Upper lobe of left lung (tissue), 6 donors: ENCODE measurements at regions not wholly inside any gene's neighbourhood (a gene's known extent, or its start where the extent isn't known, plus 50 kb on each side); places are given as distances from the start of the nearest gene placed in this dataset.

Experiments
- ATAC-seq, 2 donors: fragments of 200-7000 bp; cut with Tn5 transposase; one replicate each; pipeline ENCODE4 v1.9.1; 2022; ENCODE audit warnings: mild to moderate bottlenecking in 2 of 2, moderate library complexity in 2 of 2; ENCODE audit not compliant: low FRiP score in 2 of 2
- DNase-seq, 2 donors: peaks; one replicate each; pipeline ENCODE4 v3.0.0-alpha.2; 2019 to 2020
- H3K27ac ChIP-seq, 4 donors: fragments of 200-600 bp; sonication (generic); one replicate each; pipeline ENCODE4 v1.5.1; 2016 to 2019
- H3K27me3 ChIP-seq, 4 donors: fragments of 200-600 bp; sonication (generic); one replicate each; pipeline ENCODE4 v1.5.1; 2017 to 2019
- H3K36me3 ChIP-seq, 4 donors: fragments of 200-600 bp; sonication (generic); one replicate each; pipeline ENCODE4 v1.5.1; 2016 to 2019
- H3K4me1 ChIP-seq, 4 donors: fragments of 200-600 bp; sonication (generic); one replicate each; pipeline ENCODE4 v1.5.1; 2018 to 2019
- H3K4me3 ChIP-seq, 4 donors: fragments of 200-600 bp; sonication (generic); one replicate each; pipeline ENCODE4 v1.5.1; 2017 to 2019; ENCODE audit warnings: mild to moderate bottlenecking in 2 of 4, moderate library complexity in 1 of 4
- H3K9me3 ChIP-seq, 4 donors: fragments of 200-600 bp; sonication (generic); one replicate each; pipeline ENCODE4 v1.5.1; 2018 to 2019
- EP300 ChIP-seq, 4 donors: sonication (generic); formaldehyde crosslinking; IDR thresholded peaks; one replicate each; pipeline ENCODE4 v1.5.1; 2017; ENCODE audit warnings: antibody characterized with exemption in 4 of 4, control low read depth in 2 of 4
- POLR2A ChIP-seq, 4 donors: fragments of 450-650 bp; IDR thresholded peaks; one replicate each; pipeline ENCODE4 v1.5.1; 2016 to 2017; ENCODE audit warnings: antibody characterized with exemption in 4 of 4, mild to moderate bottlenecking in 2 of 4
- POLR2AphosphoS5 ChIP-seq, 2 donors: sonication (generic); formaldehyde crosslinking; IDR thresholded peaks; one replicate each; pipeline ENCODE4 v1.5.1; 2017; ENCODE audit warnings: antibody characterized with exemption in 2 of 2
- WGBS, 2 donors: methylation state at CpG; one replicate each; pipeline ENCODE4 v1.1.5; 2017 to 2018; 5-methylcytosine and 5-hydroxymethylcytosine counted together
- TF ChIP-seq, protein P1 (sequence below), 6 experiments: fragments of 450-650 bp in 4 of 6; fragments of 200-600 bp in 2 of 6; sonication (generic) in 2 of 6; IDR thresholded peaks; one replicate each; pipeline ENCODE4 v1.5.1; 2016 to 2019; ENCODE audit warnings: antibody characterized with exemption in 6 of 6
- donor health status: DM: no; HTN: no; CAD: no; lungs with moderate emphysema.
- donor health status: DM: no; HTN: yes; CAD: no; lungs with severe emphysema.

DNA sequence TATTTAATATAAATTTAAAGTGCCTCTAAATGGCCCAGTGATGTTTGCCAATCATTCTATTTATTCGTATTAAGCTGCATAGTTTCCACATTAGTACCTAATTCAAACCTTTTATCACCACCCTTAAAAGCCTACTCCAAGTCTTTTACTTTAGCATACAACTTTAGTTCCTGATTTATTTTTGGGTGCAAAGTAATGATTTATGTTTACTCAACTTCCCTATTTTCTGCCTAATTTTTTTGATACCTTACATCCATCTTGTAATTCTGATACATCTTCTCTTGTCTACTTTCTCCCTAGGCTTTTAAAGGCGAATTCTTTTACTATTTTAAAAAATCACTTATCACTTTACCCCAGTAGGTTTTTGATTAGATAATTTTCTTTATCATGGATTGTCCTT, 2651.1 kb upstream of the PCDH20 start:
- Histone ChIP-seq H3K36me3 (no peaks in the 10 kb centered on the region), H3K4me3 (no peak overlapping the region), H3K27me3 (no peaks in the 10 kb centered on the region), H3K9me3 (no peaks in the 10 kb centered on the region), H3K27ac (no peak overlapping the region), H3K4me1 (no peaks in the 10 kb centered on the region)
- 51 to 61% methylated on average over 2 of the region's 2 CpGs for WGBS, 2 donors
- no peak for DNase-seq
- ATAC-seq: no peak
- TF ChIP-seq EP300 (IDR thresholded peaks at IDR 0.05) (no peak), POLR2A (IDR thresholded peaks at IDR 0.05) (no peak), POLR2AphosphoS5 (IDR thresholded peaks at IDR 0.05) (no peak)
- TF ChIP-seq, protein P1, sequence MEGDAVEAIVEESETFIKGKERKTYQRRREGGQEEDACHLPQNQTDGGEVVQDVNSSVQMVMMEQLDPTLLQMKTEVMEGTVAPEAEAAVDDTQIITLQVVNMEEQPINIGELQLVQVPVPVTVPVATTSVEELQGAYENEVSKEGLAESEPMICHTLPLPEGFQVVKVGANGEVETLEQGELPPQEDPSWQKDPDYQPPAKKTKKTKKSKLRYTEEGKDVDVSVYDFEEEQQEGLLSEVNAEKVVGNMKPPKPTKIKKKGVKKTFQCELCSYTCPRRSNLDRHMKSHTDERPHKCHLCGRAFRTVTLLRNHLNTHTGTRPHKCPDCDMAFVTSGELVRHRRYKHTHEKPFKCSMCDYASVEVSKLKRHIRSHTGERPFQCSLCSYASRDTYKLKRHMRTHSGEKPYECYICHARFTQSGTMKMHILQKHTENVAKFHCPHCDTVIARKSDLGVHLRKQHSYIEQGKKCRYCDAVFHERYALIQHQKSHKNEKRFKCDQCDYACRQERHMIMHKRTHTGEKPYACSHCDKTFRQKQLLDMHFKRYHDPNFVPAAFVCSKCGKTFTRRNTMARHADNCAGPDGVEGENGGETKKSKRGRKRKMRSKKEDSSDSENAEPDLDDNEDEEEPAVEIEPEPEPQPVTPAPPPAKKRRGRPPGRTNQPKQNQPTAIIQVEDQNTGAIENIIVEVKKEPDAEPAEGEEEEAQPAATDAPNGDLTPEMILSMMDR (IDR thresholded peaks at IDR 0.05): no peak

DNA sequence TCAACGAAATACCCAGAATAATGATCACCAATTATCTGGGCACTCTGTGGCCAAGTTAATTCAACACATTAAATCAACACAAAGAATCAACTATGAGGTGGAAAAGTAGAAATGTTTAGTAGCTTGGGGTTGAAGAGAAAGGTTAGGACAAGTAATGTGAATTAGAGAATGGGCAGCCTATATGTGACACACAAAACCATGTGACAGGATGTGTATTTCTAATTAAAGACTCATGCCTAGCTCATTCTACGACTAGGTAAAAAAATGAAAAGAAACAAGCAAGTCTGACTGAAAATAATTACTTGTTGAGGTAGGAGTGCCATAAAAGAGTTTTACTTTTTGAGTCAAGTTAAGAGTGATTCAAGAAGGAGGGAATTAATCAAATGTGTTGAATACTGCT, 2646.0 kb upstream of the PCDH20 start:
- no peak overlapping the region for H3K27ac ChIP-seq
- no peaks in the 10 kb centered on the region for H3K36me3 ChIP-seq
- no peak for DNase-seq
- WGBS, 2 donors: 59 to 71% methylated on average over 2 of the region's 2 CpGs
- no peaks in the 10 kb centered on the region for H3K4me1 ChIP-seq
- ATAC-seq: no peak
- TF ChIP-seq POLR2A (IDR thresholded peaks at IDR 0.05): no peak
- TF ChIP-seq, protein P1 (IDR thresholded peaks at IDR 0.05): no peak
- TF ChIP-seq POLR2AphosphoS5 (IDR thresholded peaks at IDR 0.05): no peak
- no peak for TF ChIP-seq EP300 (IDR thresholded peaks at IDR 0.05)
- no peak overlapping the region for H3K4me3 ChIP-seq
- H3K9me3 ChIP-seq: no peaks in the 10 kb centered on the region
- no peaks in the 10 kb centered on the region for H3K27me3 ChIP-seq

- H3K4me1 ChIP-seq: no peaks in the 10 kb centered on the region
- no peaks in the 10 kb centered on the region for H3K27me3 ChIP-seq
- ATAC-seq (no peak), DNase-seq (no peak)
- no peak overlapping the region for H3K27ac ChIP-seq
- WGBS, 2 donors: 62 to 70% methylated on average over 2 of the region's 2 CpGs
- TF ChIP-seq EP300 (IDR thresholded peaks at IDR 0.05) (no peak), POLR2A (IDR thresholded peaks at IDR 0.05) (no peak), POLR2AphosphoS5 (IDR thresholded peaks at IDR 0.05) (no peak)
- TF ChIP-seq, protein P1 (IDR thresholded peaks at IDR 0.05): no peak
- no peaks in the 10 kb centered on the region for H3K36me3 ChIP-seq
- no peak overlapping the region for H3K4me3 ChIP-seq
- H3K9me3 ChIP-seq: no peaks in the 10 kb centered on the region
These were observed 2641.8 kb upstream of the PCDH20 start for GRCh38 chr13:64057372-64058020.

- no peak overlapping the region for H3K4me3 ChIP-seq
- ATAC-seq (no peak), DNase-seq (no peak)
- 14 to 19% methylated on average over 1 of the region's 1 CpG for WGBS, 2 donors
- no peaks in the 10 kb centered on the region for H3K27me3 ChIP-seq
- H3K9me3 ChIP-seq: no peaks in the 10 kb centered on the region
- TF ChIP-seq EP300 (IDR thresholded peaks at IDR 0.05) (no peak), POLR2A (IDR thresholded peaks at IDR 0.05) (no peak)
- H3K36me3 ChIP-seq: no peaks in the 10 kb centered on the region
- no peaks in the 10 kb centered on the region for H3K4me1 ChIP-seq
- H3K27ac ChIP-seq: no peak overlapping the region
These were observed 2638.7 kb upstream of the PCDH20 start for GRCh38 chr13:64054321-64054720.

DNA sequence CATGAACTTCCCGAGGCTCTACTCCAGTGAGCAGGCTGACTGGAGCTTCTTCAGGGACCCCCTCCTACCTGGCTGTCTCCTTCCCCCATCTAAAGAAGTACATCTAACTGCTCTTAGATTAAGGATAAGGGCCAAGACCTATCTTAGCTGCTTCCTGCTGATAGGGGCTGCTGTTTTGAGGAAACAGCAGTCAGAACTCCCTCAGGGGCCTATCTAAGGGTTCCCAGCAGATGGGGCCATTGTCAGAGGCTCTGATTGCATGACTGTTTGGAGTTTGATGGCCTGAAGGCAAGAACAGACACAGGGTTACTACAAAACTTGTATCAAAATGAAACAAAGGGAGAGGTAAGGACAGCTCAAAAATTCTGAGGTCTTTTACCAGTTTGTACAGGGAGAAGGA, 2636.9 kb upstream of the PCDH20 start:
- no peaks in the 10 kb centered on the region for H3K4me1 ChIP-seq
- WGBS, 2 donors: 78 to 94% methylated on average over 1 of the region's 1 CpG
- H3K9me3 ChIP-seq: no peaks in the 10 kb centered on the region
- no peaks in the 10 kb centered on the region for H3K36me3 ChIP-seq
- H3K27ac ChIP-seq: no peak overlapping the region
- TF ChIP-seq EP300 (IDR thresholded peaks at IDR 0.05) (no peak), POLR2A (IDR thresholded peaks at IDR 0.05) (no peak), POLR2AphosphoS5 (IDR thresholded peaks at IDR 0.05) (no peak)
- TF ChIP-seq, protein P1 (IDR thresholded peaks at IDR 0.05): no peak
- H3K4me3 ChIP-seq: no peak overlapping the region
- no peaks in the 10 kb centered on the region for H3K27me3 ChIP-seq
- ATAC-seq: no peak
- DNase-seq: no peak
